ENCODE measurements at regions not wholly inside any gene's neighbourhood (a gene's known extent, or its start where the extent isn't known, plus 50 kb on each side); places are given as distances from the start of the nearest gene placed in this dataset.

DNA sequence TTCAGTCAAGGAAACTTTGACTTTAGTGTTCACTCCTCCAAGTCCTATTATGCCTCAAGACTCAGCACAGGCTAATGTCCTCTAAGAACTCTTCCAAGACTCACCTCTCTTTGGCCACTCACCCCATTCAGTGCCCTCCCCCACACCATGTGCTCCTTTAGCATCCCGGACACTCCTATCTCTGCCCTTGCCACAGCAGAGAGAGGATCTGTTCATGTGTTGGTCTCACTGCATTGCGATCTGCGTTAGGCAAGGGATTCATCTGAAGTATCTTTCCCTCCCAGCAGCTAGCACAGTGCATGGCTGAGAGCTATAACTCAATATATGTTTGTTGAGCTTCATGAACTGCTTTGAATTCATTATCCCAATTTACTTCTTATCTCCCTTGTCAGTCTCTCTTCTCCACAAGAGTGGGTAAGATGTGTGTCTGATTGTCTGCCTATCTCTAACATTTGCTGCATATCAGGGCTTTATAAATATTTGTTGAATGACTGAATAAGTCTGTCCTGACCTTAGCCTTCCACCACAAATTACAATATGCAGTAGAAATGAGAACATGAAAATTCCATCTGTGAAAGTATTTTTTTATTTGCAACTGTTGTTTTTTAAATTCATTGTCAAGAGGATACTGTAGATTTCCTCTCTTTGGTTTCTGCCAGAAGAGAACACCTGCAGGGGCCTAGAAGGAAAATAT, 179.9 kb upstream of the NCKAP5 start:
- H3K4me3 ChIP-seq (ENCODE audit: low read depth, low read length): no peak overlapping the region
- peak; percentile 35 for DNase-seq (ENCODE audit: low read depth, low spot score)
- TF ChIP-seq, protein P1, sequence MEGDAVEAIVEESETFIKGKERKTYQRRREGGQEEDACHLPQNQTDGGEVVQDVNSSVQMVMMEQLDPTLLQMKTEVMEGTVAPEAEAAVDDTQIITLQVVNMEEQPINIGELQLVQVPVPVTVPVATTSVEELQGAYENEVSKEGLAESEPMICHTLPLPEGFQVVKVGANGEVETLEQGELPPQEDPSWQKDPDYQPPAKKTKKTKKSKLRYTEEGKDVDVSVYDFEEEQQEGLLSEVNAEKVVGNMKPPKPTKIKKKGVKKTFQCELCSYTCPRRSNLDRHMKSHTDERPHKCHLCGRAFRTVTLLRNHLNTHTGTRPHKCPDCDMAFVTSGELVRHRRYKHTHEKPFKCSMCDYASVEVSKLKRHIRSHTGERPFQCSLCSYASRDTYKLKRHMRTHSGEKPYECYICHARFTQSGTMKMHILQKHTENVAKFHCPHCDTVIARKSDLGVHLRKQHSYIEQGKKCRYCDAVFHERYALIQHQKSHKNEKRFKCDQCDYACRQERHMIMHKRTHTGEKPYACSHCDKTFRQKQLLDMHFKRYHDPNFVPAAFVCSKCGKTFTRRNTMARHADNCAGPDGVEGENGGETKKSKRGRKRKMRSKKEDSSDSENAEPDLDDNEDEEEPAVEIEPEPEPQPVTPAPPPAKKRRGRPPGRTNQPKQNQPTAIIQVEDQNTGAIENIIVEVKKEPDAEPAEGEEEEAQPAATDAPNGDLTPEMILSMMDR (IDR thresholded peaks at IDR 0.05; ENCODE audit: low read depth, low read length): no peak
- in situ Hi-C loops (cut with HindIII; ENCODE audit: low sequenced_read_pairs): no loop called here

GRCh38 chr2:133753665-133754064, 185.4 kb upstream of the NCKAP5 start:
- no peak overlapping the region for H3K4me3 ChIP-seq (ENCODE audit: low read depth, low read length)
- no peak for DNase-seq (ENCODE audit: low read depth, low spot score)
- in situ Hi-C loops (cut with HindIII; ENCODE audit: low sequenced_read_pairs): no loop called here
- TF ChIP-seq, protein P1 (IDR thresholded peaks at IDR 0.05; ENCODE audit: low read depth, low read length): no peak

GRCh38 chr2:133755480-133756300, 187.4 kb upstream of the NCKAP5 start:
- in situ Hi-C loops (cut with HindIII; ENCODE audit: low sequenced_read_pairs): no loop called here
- peak; percentile 99 for DNase-seq (ENCODE audit: low read depth, low spot score)
- H3K4me3 ChIP-seq (ENCODE audit: low read depth, low read length): no peak overlapping the region
- TF ChIP-seq, protein P1 (IDR thresholded peaks at IDR 0.05; ENCODE audit: low read depth, low read length): no peak

DNA sequence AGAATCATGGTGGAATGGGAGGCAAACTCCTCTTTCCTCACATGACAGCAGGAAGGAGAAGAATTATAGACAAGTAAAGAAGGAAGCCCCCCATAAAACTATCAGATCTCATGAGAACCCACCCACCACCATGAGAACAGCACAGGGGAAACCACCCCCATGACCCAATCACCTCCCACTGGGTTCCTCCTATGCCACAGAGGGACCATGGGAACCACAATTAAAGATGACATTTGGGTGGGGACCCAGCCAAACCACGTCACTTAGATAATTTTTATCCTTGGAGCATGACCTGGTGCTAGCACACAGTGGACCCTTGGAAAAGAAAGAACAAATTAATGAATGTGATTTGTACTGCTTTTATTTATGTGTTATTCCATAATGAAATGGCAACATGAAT, 188.6 kb upstream of the NCKAP5 start:
- TF ChIP-seq, protein P1 (IDR thresholded peaks at IDR 0.05; ENCODE audit: low read depth, low read length): no peak
- no peak for DNase-seq (ENCODE audit: low read depth, low spot score)
- in situ Hi-C loops (cut with HindIII; ENCODE audit: low sequenced_read_pairs): no loop called here
- H3K4me3 ChIP-seq (ENCODE audit: low read depth, low read length): no peak overlapping the region

GRCh38 chr2:133760376-133760775, 192.1 kb upstream of the NCKAP5 start:
- H3K4me3 ChIP-seq (ENCODE audit: low read depth, low read length): no peak overlapping the region
- in situ Hi-C loops (cut with HindIII; ENCODE audit: low sequenced_read_pairs): no loop called here
- peak; percentile 91 for DNase-seq (ENCODE audit: low read depth, low spot score)
- TF ChIP-seq, protein P1 (IDR thresholded peaks at IDR 0.05; ENCODE audit: low read depth, low read length): no peak

- H3K4me3 ChIP-seq (ENCODE audit: low read depth, low read length): no peak overlapping the region
- in situ Hi-C loops (cut with HindIII; ENCODE audit: low sequenced_read_pairs): no loop called here
- DNase-seq (ENCODE audit: low read depth, low spot score): peak; percentile 84
- TF ChIP-seq, protein P1 (IDR thresholded peaks at IDR 0.05; ENCODE audit: low read depth, low read length): no peak
Observed at GRCh38 chr2:133765658-133766057, 197.4 kb upstream of the NCKAP5 start.

Measured in astrocyte of the spinal cord (primary cell).